H1 (cell line): ENCODE measurements at regions not wholly inside any gene's neighbourhood (a gene's known extent, or its start where the extent isn't known, plus 50 kb on each side); places are given as distances from the start of the nearest gene placed in this dataset.

Source experiments
- CTCF ChIA-PET: fragments of 300-600 bp; sonication (Branson Sonifier 250); formaldehyde crosslinking; loops from one replicate; lab custom pipeline; 2021; ENCODE audit not compliant: partially characterized antibody; lab: Charles Lee
- POLR2A ChIA-PET: fragments of 300-600 bp; sonication (Branson Sonifier 250); formaldehyde crosslinking; loops from one replicate; lab custom pipeline; 2021; ENCODE audit warnings: inconsistent platforms; ENCODE audit not compliant: partially characterized antibody; lab: Charles Lee
- DNase-seq, 2 experiments: peaks; one replicate each; pipeline versions ENCODE4 v3.0.0 to v3.0.0-alpha.2; 2010 to 2022; ENCODE audit warnings: low spot score in 2 of 2, low read depth in 1 of 2, mixed read lengths in 1 of 2
- FAIRE-seq: peaks from 2 replicates; lab custom pipeline; 2011; peaks lifted over from hg19 to GRCh38; lab: Jason Lieb, UNC
- H2AFZ ChIP-seq: 2 replicates; pipeline ENCODE4 v1.8.1; 2012; ENCODE audit warnings: low read length, inconsistent platforms
- H2AK5ac ChIP-seq: 2 replicates; pipeline ENCODE4 v1.6.1; 2013; ENCODE audit warnings: low read depth, low read length
- H2BK120ac ChIP-seq: replicated peaks from 2 replicates; pipeline ENCODE3; 2013; ENCODE audit warnings: low read depth, low read length, inconsistent platforms
- H2BK12ac ChIP-seq: 2 replicates; pipeline ENCODE4 v1.6.1; 2013; ENCODE audit warnings: low read depth, low read length
- H2BK15ac ChIP-seq: 2 replicates; pipeline ENCODE4 v1.6.1; 2013; ENCODE audit warnings: low read length
- H2BK20ac ChIP-seq: 2 replicates; pipeline ENCODE4 v1.6.1; 2013; ENCODE audit warnings: low read length
- H2BK5ac ChIP-seq: 2 replicates; pipeline ENCODE4 v1.6.1; 2013; ENCODE audit warnings: low read depth, low read length
- H3K14ac ChIP-seq: 2 replicates; pipeline ENCODE4 v1.6.1; 2013; ENCODE audit warnings: inconsistent platforms; ENCODE audit not compliant: insufficient read length
- H3K18ac ChIP-seq: 2 replicates; pipeline ENCODE4 v1.6.1; 2013; ENCODE audit warnings: low read length; ENCODE audit errors: extremely low read depth
- H3K23ac ChIP-seq: 2 replicates; pipeline ENCODE4 v1.6.1; 2013; ENCODE audit warnings: inconsistent platforms; ENCODE audit not compliant: insufficient read length
- H3K23me2 ChIP-seq: 2 replicates; pipeline ENCODE4 v1.6.1; 2013; ENCODE audit warnings: low read depth, low read length
- H3K27ac ChIP-seq: 2 replicates; pipeline ENCODE4 v1.6.1; 2011; ENCODE audit warnings: low read depth, low read length, inconsistent platforms
- H3K27me3 ChIP-seq, 4 experiments: replicated peaks in 1 of 4; 1 replicate in 1 of 4; 2 replicates in 3 of 4; pipeline versions ENCODE4 v1.6.1 to v1.8.1; 2011 to 2013; ENCODE audit warnings: low read length in 3 of 4, mild to moderate bottlenecking in 3 of 4, inconsistent platforms in 2 of 4, mixed read lengths in 2 of 4, moderate library complexity in 1 of 4; ENCODE audit not compliant: control insufficient read depth in 3 of 4, insufficient read depth in 3 of 4; ENCODE audit errors: extremely low read depth in 1 of 4
- H3K36me3 ChIP-seq, 4 experiments: 2 replicates each; pipeline versions ENCODE4 v1.6.1 to v1.8.1; 2011 to 2013; ENCODE audit warnings: mild to moderate bottlenecking in 4 of 4, low read length in 3 of 4, moderate library complexity in 2 of 4, control low read depth in 1 of 4, inconsistent platforms in 1 of 4; ENCODE audit not compliant: insufficient read depth in 4 of 4, control insufficient read depth in 2 of 4
- H3K4ac ChIP-seq: replicated peaks from 2 replicates; pipeline ENCODE3; 2013; ENCODE audit warnings: low read length, low read depth, mixed read lengths, inconsistent platforms; ENCODE audit not compliant: insufficient read length
- H3K4me1 ChIP-seq, 4 experiments: replicated peaks in 1 of 4; 1 replicate in 1 of 4; 2 replicates in 3 of 4; pipeline versions ENCODE4 v1.6.1 to v1.8.1; 2011 to 2013; ENCODE audit warnings: low read length in 3 of 4, inconsistent platforms in 2 of 4, mixed read lengths in 1 of 4; ENCODE audit not compliant: insufficient read depth in 4 of 4, control insufficient read depth in 3 of 4
- H3K4me2 ChIP-seq, 2 experiments: 2 replicates each; pipeline versions ENCODE4 v1.6.1 to v1.8.1; 2011 to 2013; ENCODE audit warnings: low read depth in 2 of 2, low read length in 2 of 2, control low read depth in 1 of 2, inconsistent platforms in 1 of 2, mild to moderate bottlenecking in 1 of 2; ENCODE audit not compliant: insufficient read depth in 1 of 2
- H3K4me3 ChIP-seq, 4 experiments: fragments of 200-600, 300-600 bp in 1 of 4; sonication (generic), shearing (Covaris generic), sonication (Bioruptor Twin) in 1 of 4; 2 replicates each; pipeline versions ENCODE4 v1.5.1 to v1.8.1; 2011 to 2016; ENCODE audit warnings: low read length in 4 of 4, low read depth in 3 of 4, control low read depth in 2 of 4, inconsistent platforms in 2 of 4, mild to moderate bottlenecking in 2 of 4, mixed read lengths in 1 of 4, moderate library complexity in 1 of 4; ENCODE audit not compliant: insufficient read depth in 2 of 4; ENCODE audit errors: extremely low read depth in 1 of 4
- H3K56ac ChIP-seq: replicated peaks from 2 replicates; pipeline ENCODE3; 2013; ENCODE audit warnings: low read depth, mild to moderate bottlenecking, mixed read lengths, low read length, inconsistent platforms; ENCODE audit not compliant: insufficient read length
- H3K79me1 ChIP-seq: 2 replicates; pipeline ENCODE4 v1.6.1; 2013; ENCODE audit warnings: low read depth, low read length, control low read depth
- H3K79me2 ChIP-seq, 2 experiments: 2 replicates each; pipeline versions ENCODE4 v1.6.1 to v1.8.1; 2012 to 2013; ENCODE audit warnings: low read length in 2 of 2, mild to moderate bottlenecking in 2 of 2, inconsistent platforms in 1 of 2; ENCODE audit not compliant: insufficient read depth in 2 of 2, control insufficient read depth in 1 of 2
- H3K9ac ChIP-seq, 4 experiments: replicated peaks in 1 of 4; 1 replicate in 1 of 4; 2 replicates in 3 of 4; pipeline versions ENCODE4 v1.6.1 to v1.8.1; 2011 to 2013; ENCODE audit warnings: low read depth in 3 of 4, low read length in 3 of 4, control low read depth in 2 of 4, mild to moderate bottlenecking in 2 of 4, moderate library complexity in 2 of 4, inconsistent platforms in 1 of 4; ENCODE audit errors: extremely low read depth in 1 of 4
- H3K9me3 ChIP-seq, 2 experiments: 2 replicates each; pipeline versions ENCODE4 v1.6.1 to v1.8.1; 2012 to 2013; ENCODE audit warnings: mild to moderate bottlenecking in 2 of 2, moderate library complexity in 2 of 2, control low read depth in 1 of 2, inconsistent platforms in 1 of 2, low read depth in 1 of 2, low read length in 1 of 2, mixed read lengths in 1 of 2; ENCODE audit not compliant: insufficient read depth in 2 of 2
- H4K20me1 ChIP-seq, 2 experiments: replicated peaks in 1 of 2; 2 replicates each; pipeline versions ENCODE3 to v1.8.1; 2011 to 2013; ENCODE audit warnings: inconsistent platforms in 2 of 2, low read length in 2 of 2, mild to moderate bottlenecking in 1 of 2; ENCODE audit not compliant: insufficient read depth in 2 of 2, control insufficient read depth in 1 of 2
- H4K5ac ChIP-seq: 2 replicates; pipeline ENCODE4 v1.6.1; 2013; ENCODE audit warnings: low read length, low read depth, mixed read lengths, inconsistent platforms; ENCODE audit not compliant: insufficient read length
- H4K8ac ChIP-seq: 2 replicates; pipeline ENCODE4 v1.8.0; 2013; ENCODE audit warnings: mild to moderate bottlenecking, moderate library complexity, low read length, inconsistent platforms; ENCODE audit not compliant: insufficient read depth; ENCODE audit errors: extremely low read depth
- H4K91ac ChIP-seq: replicated peaks from 2 replicates; pipeline ENCODE3; 2013; ENCODE audit warnings: low read length, mixed read lengths, inconsistent platforms; ENCODE audit not compliant: insufficient read length
- BCL11A ChIP-seq, 2 experiments: IDR thresholded peaks; one replicate each; pipeline ENCODE4 v1.6.1; 2011; ENCODE audit warnings: low read depth in 2 of 2, low read length in 2 of 2, mild to moderate bottlenecking in 2 of 2
- BRCA1 ChIP-seq: IDR thresholded peaks from 2 replicates; pipeline ENCODE4 v1.6.1; 2012; ENCODE audit warnings: low read depth, low read length, improper control_type of control experiment
- JUND ChIP-seq: IDR thresholded peaks from 2 replicates; pipeline ENCODE4 v1.6.1; 2011; ENCODE audit warnings: mild to moderate bottlenecking, improper control_type of control experiment, low read length
- NRF1 ChIP-seq: IDR thresholded peaks from 2 replicates; pipeline ENCODE4 v1.6.1; 2011; ENCODE audit warnings: mild to moderate bottlenecking, low read depth, low read length, improper control_type of control experiment
- RBBP5 ChIP-seq: IDR thresholded peaks from 2 replicates; pipeline ENCODE4 v1.7.1; 2012; ENCODE audit warnings: low read depth, mild to moderate bottlenecking, inconsistent platforms, low read length, moderate library complexity, borderline replicate concordance
- WGBS, 2 experiments: shearing (Covaris generic) in 1 of 2; methylation state at CpG; one replicate each; pipeline versions ENCODE4 v1.1.6 to v1.1.7; 2013 to 2015; ENCODE audit warnings: low lambda C conversion rate in 2 of 2, mixed read lengths in 2 of 2, inconsistent platforms in 1 of 2, low coverage in 1 of 2, missing lambda C conversion rate in 1 of 2; ENCODE audit not compliant: insufficient replicate concordance in 2 of 2, insufficient coverage in 1 of 2, insufficient read length in 1 of 2; ENCODE audit errors: extremely low coverage in 1 of 2, missing lambda C conversion rate in 1 of 2; 5-methylcytosine and 5-hydroxymethylcytosine counted together

- ChIA-PET POLR2A (no interaction called here), CTCF (no interaction called here)
- no peak overlapping the region for H3K4ac ChIP-seq
- DNase-seq, result no peak
- no peak overlapping the region for H3K4me3 ChIP-seq
- H3K79me2 ChIP-seq, result no peaks in the 10 kb centered on the region
- no peak overlapping the region for H2AK5ac ChIP-seq
- no peak overlapping the region for H4K5ac ChIP-seq
- no peaks in the 10 kb centered on the region; a peak in 1 of 7 replicates for H3K27me3 ChIP-seq
- H2BK120ac ChIP-seq, result no peak overlapping the region
- TF ChIP-seq BCL11A (IDR thresholded peaks at IDR 0.05; ENCODE audit: low read depth in 2 of 2, low read length in 2 of 2), result no peak
- TF ChIP-seq RBBP5, result no peak
- no peak for TF ChIP-seq JUND
- TF ChIP-seq NRF1, result no peak
- TF ChIP-seq BRCA1, result no peak
- no peak overlapping the region for H3K14ac ChIP-seq
- no peak overlapping the region for H2BK12ac ChIP-seq
- no peaks in the 10 kb centered on the region for H3K79me1 ChIP-seq
- H4K91ac ChIP-seq, result no peak overlapping the region
- H3K27ac ChIP-seq, result no peak overlapping the region
- H3K9ac ChIP-seq, result no peak overlapping the region
- no peak overlapping the region for H3K18ac ChIP-seq
- H3K4me2 ChIP-seq, result no peak overlapping the region
- H2BK5ac ChIP-seq, result no peak overlapping the region
- no peak overlapping the region for H2BK20ac ChIP-seq
- 97% methylated on average over 14 of the region's 18 CpGs; no CpG with 5 or more reads in 1 of the 2 experiments for WGBS, 2 experiments
- no peak overlapping the region for H2AFZ ChIP-seq
- H2BK15ac ChIP-seq, result no peak overlapping the region
- H4K8ac ChIP-seq, result no peak overlapping the region
- no peak for FAIRE-seq
- no peaks in the 10 kb centered on the region for H4K20me1 ChIP-seq
- H3K56ac ChIP-seq, result no peak overlapping the region
- no peak overlapping the region for H3K23ac ChIP-seq
- H3K36me3 ChIP-seq, result no peaks in the 10 kb centered on the region
- H3K9me3 ChIP-seq, result no peaks in the 10 kb centered on the region
- H3K23me2 ChIP-seq, result no peaks in the 10 kb centered on the region; the same call in 1 of the 2 replicates
- no peaks in the 10 kb centered on the region for H3K4me1 ChIP-seq
Measured at GRCh38 chr5:33162057-33162456, 278.7 kb upstream of the TARS1 start.
